Activated CD8-positive, alpha-beta T cell treated with anti-CD3 and anti-CD28 coated beads for 36 hours (primary cell): ENCODE measurements at regions not wholly inside any gene's neighbourhood (a gene's known extent, or its start where the extent isn't known, plus 50 kb on each side); places are given as distances from the start of the nearest gene placed in this dataset.

Experiments
- ATAC-seq: fragments of 200-7000 bp; cut with Tn5 transposase; one replicate; pipeline ENCODE4 v1.10.0; 2021; ENCODE audit warnings: mild to moderate bottlenecking, moderate library complexity
- CTCF ChIA-PET: fragments of 350-600 bp; sonication (Branson Sonifier 250); formaldehyde crosslinking; loops from one replicate; lab custom pipeline; 2021; ENCODE audit warnings: antibody characterized with exemption; lab: Charles Lee
- POLR2A ChIA-PET: fragments of 350-600 bp; sonication (Branson Sonifier 250); formaldehyde crosslinking; loops from one replicate; lab custom pipeline; 2021; ENCODE audit warnings: antibody characterized with exemption; lab: Charles Lee
- DNase-seq: peaks from one replicate; pipeline ENCODE4 v3.0.0-alpha.2; 2020
- H3K27ac Mint-ChIP-seq: one replicate; pipeline ENCODE4 v1.8.0; 2021; ENCODE audit warnings: mild to moderate bottlenecking, mixed read lengths
- H3K27me3 Mint-ChIP-seq: one replicate; pipeline ENCODE4 v1.8.0; 2021; ENCODE audit warnings: mixed read lengths
- H3K36me3 Mint-ChIP-seq: one replicate; pipeline ENCODE4 v1.8.0; 2021; ENCODE audit warnings: low read depth, mixed read lengths
- H3K4me1 Mint-ChIP-seq: one replicate; pipeline ENCODE4 v1.8.0; 2021; ENCODE audit warnings: low read depth, mixed read lengths
- H3K4me3 Mint-ChIP-seq: one replicate; pipeline ENCODE4 v1.8.0; 2021; ENCODE audit warnings: mild to moderate bottlenecking, moderate library complexity, mixed read lengths
- H3K9me3 Mint-ChIP-seq: one replicate; pipeline ENCODE4 v1.8.0; 2021; ENCODE audit warnings: mixed read lengths
- CTCF ChIP-seq: fragments of 200-600 bp; IDR thresholded peaks from one replicate; pipeline ENCODE4 v1.8.0; 2022; ENCODE audit warnings: antibody characterized with exemption, mild to moderate bottlenecking
- intact Hi-C: fragments of 100-400 bp; cut with micrococcal nuclease; formaldehyde crosslinking; loops from one replicate; pipeline ENCODE4 v1.10.0; 2022

- intact Hi-C loops, result no loop called here
- no peaks in the 10 kb centered on the region for H3K36me3 Mint-ChIP-seq
- H3K9me3 Mint-ChIP-seq, result peaks cover 14% of the 10 kb centered on the region
- H3K27ac Mint-ChIP-seq, result no peak overlapping the region
- H3K27me3 Mint-ChIP-seq, result no peaks in the 10 kb centered on the region
- POLR2A ChIA-PET, result no interaction called here
- no peak for ATAC-seq
- H3K4me3 Mint-ChIP-seq, result no peak overlapping the region
- H3K4me1 Mint-ChIP-seq, result no peaks in the 10 kb centered on the region
- DNase-seq, result no peak
- CTCF ChIA-PET, result no interaction called here
- no peak for TF ChIP-seq CTCF
Observed at GRCh38 chr3:105108823-105109222, 257.9 kb upstream of the ALCAM start.

GRCh38 chr3:105118905-105119304 lies 247.8 kb upstream of the ALCAM start:
- no peak overlapping the region for H3K4me3 Mint-ChIP-seq
- H3K27ac Mint-ChIP-seq, result no peak overlapping the region
- POLR2A ChIA-PET, result no interaction called here
- no peaks in the 10 kb centered on the region for H3K9me3 Mint-ChIP-seq
- no peaks in the 10 kb centered on the region for H3K27me3 Mint-ChIP-seq
- intact Hi-C loops, result no loop called here
- no peak for DNase-seq
- no peak for ATAC-seq
- H3K36me3 Mint-ChIP-seq, result no peaks in the 10 kb centered on the region
- CTCF ChIA-PET, result no interaction called here
- no peak for TF ChIP-seq CTCF
- no peaks in the 10 kb centered on the region for H3K4me1 Mint-ChIP-seq

GRCh38 chr3:105119801-105120340 lies 246.8 kb upstream of the ALCAM start:
- no peaks in the 10 kb centered on the region for H3K27me3 Mint-ChIP-seq
- H3K4me3 Mint-ChIP-seq, result no peak overlapping the region
- ChIA-PET CTCF (no interaction called here), POLR2A (no interaction called here)
- no peaks in the 10 kb centered on the region for H3K4me1 Mint-ChIP-seq
- H3K27ac Mint-ChIP-seq, result no peak overlapping the region
- ATAC-seq (no peak), DNase-seq (no peak)
- no peaks in the 10 kb centered on the region for H3K9me3 Mint-ChIP-seq
- no peaks in the 10 kb centered on the region for H3K36me3 Mint-ChIP-seq
- no peak for TF ChIP-seq CTCF
- intact Hi-C loops, result no loop called here

GRCh38 chr3:105130911-105131310 lies 235.8 kb upstream of the ALCAM start:
- ChIA-PET POLR2A (no interaction called here), CTCF (no interaction called here)
- H3K4me1 Mint-ChIP-seq, result no peaks in the 10 kb centered on the region
- intact Hi-C loops, result no loop called here
- H3K4me3 Mint-ChIP-seq, result no peak overlapping the region
- DNase-seq (no peak), ATAC-seq (no peak)
- no peak for TF ChIP-seq CTCF
- no peaks in the 10 kb centered on the region for H3K36me3 Mint-ChIP-seq
- no peaks in the 10 kb centered on the region for H3K27me3 Mint-ChIP-seq
- peaks cover 13% of the 10 kb centered on the region for H3K9me3 Mint-ChIP-seq
- H3K27ac Mint-ChIP-seq, result no peak overlapping the region

GRCh38 chr3:105137911-105138310 lies 228.8 kb upstream of the ALCAM start:
- H3K4me3 Mint-ChIP-seq, result no peak overlapping the region
- H3K36me3 Mint-ChIP-seq, result no peaks in the 10 kb centered on the region
- H3K9me3 Mint-ChIP-seq, result no peaks in the 10 kb centered on the region
- DNase-seq, result no peak
- no peak overlapping the region for H3K27ac Mint-ChIP-seq
- H3K4me1 Mint-ChIP-seq, result no peaks in the 10 kb centered on the region
- ChIA-PET CTCF (no interaction called here), POLR2A (no interaction called here)
- no peak for ATAC-seq
- intact Hi-C loops, result no loop called here
- no peak for TF ChIP-seq CTCF
- H3K27me3 Mint-ChIP-seq, result no peaks in the 10 kb centered on the region
